ENCODE measurements at regions not wholly inside any gene's neighbourhood (a gene's known extent, or its start where the extent isn't known, plus 50 kb on each side); places are given as distances from the start of the nearest gene placed in this dataset.
"Not testable (repeated sequence)": the region's sequence is repeated elsewhere in the genome, so short reads cannot be mapped to it uniquely, and the experiment has no call there.

- TF ChIP-seq, protein P1, sequence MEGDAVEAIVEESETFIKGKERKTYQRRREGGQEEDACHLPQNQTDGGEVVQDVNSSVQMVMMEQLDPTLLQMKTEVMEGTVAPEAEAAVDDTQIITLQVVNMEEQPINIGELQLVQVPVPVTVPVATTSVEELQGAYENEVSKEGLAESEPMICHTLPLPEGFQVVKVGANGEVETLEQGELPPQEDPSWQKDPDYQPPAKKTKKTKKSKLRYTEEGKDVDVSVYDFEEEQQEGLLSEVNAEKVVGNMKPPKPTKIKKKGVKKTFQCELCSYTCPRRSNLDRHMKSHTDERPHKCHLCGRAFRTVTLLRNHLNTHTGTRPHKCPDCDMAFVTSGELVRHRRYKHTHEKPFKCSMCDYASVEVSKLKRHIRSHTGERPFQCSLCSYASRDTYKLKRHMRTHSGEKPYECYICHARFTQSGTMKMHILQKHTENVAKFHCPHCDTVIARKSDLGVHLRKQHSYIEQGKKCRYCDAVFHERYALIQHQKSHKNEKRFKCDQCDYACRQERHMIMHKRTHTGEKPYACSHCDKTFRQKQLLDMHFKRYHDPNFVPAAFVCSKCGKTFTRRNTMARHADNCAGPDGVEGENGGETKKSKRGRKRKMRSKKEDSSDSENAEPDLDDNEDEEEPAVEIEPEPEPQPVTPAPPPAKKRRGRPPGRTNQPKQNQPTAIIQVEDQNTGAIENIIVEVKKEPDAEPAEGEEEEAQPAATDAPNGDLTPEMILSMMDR (IDR thresholded peaks at IDR 0.05; ENCODE audit: insufficient read depth, low read length): not testable (repeated sequence)
- TF ChIP-seq POLR2AphosphoS5 (IDR thresholded peaks at IDR 0.05; ENCODE audit: low read depth); GABPA (IDR thresholded peaks at IDR 0.05; ENCODE audit: low read depth); SPI1 (IDR thresholded peaks at IDR 0.05; ENCODE audit: borderline replicate concordance, low read depth): not testable (repeated sequence)
- TF ChIP-seq, protein P2, sequence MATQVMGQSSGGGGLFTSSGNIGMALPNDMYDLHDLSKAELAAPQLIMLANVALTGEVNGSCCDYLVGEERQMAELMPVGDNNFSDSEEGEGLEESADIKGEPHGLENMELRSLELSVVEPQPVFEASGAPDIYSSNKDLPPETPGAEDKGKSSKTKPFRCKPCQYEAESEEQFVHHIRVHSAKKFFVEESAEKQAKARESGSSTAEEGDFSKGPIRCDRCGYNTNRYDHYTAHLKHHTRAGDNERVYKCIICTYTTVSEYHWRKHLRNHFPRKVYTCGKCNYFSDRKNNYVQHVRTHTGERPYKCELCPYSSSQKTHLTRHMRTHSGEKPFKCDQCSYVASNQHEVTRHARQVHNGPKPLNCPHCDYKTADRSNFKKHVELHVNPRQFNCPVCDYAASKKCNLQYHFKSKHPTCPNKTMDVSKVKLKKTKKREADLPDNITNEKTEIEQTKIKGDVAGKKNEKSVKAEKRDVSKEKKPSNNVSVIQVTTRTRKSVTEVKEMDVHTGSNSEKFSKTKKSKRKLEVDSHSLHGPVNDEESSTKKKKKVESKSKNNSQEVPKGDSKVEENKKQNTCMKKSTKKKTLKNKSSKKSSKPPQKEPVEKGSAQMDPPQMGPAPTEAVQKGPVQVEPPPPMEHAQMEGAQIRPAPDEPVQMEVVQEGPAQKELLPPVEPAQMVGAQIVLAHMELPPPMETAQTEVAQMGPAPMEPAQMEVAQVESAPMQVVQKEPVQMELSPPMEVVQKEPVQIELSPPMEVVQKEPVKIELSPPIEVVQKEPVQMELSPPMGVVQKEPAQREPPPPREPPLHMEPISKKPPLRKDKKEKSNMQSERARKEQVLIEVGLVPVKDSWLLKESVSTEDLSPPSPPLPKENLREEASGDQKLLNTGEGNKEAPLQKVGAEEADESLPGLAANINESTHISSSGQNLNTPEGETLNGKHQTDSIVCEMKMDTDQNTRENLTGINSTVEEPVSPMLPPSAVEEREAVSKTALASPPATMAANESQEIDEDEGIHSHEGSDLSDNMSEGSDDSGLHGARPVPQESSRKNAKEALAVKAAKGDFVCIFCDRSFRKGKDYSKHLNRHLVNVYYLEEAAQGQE (IDR thresholded peaks at IDR 0.05; ENCODE audit: insufficient replicate concordance, low read depth): not testable (repeated sequence)
These were observed 199.2 kb upstream of the PZP start for GRCh38 chr12:9407425-9407748.

Measured in HL-60 (cell line).